GM23248 (cell line): ENCODE measurements at regions not wholly inside any gene's neighbourhood (a gene's known extent, or its start where the extent isn't known, plus 50 kb on each side); places are given as distances from the start of the nearest gene placed in this dataset.

Experiments
- EZH2 ChIP-seq: fragments of 200-600 bp; sonication (generic); IDR thresholded peaks from 2 replicates; pipeline ENCODE4 v1.6.1; 2018; ENCODE audit warnings: antibody characterized with exemption, mild to moderate bottlenecking; ENCODE audit not compliant: insufficient read depth, poor library complexity, severe bottlenecking
- EZH2phosphoT487 ChIP-seq: fragments of 200-600 bp; sonication (generic); IDR thresholded peaks from 2 replicates; pipeline ENCODE4 v1.6.1; 2018; ENCODE audit warnings: antibody characterized with exemption, moderate library complexity, mild to moderate bottlenecking, low read depth; ENCODE audit not compliant: insufficient read depth

DNA sequence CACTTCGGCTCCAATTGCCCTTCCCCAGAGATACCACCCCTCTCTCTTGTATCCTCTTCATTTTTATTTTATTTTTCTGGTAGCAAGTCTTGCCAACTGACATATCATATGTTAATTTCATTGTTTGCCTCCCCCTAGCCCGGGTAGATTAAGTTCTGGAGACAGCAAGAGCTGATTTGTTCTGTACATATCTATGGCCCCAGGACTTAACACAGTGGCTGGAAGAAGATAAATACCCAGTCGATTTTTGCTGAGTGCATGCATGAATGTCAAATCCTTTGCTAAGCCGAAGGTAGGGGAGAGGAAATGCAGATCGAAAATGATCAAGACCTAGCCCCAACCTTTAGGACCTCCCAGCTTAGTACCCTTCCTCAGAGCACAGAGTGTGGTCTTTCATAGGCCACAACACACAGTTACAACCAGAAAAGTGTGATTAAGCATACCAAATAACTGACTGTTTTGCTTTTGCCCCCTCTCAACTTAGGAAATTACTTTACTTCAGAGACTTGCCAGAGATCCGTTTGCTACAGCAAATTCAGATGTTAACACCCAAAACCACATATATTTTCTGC is 58.7 kb upstream of the KLF3 start:
- no peak for TF ChIP-seq EZH2
- no peak for TF ChIP-seq EZH2phosphoT487
